Heart left ventricle (tissue), 16 donors: ENCODE measurements at regions not wholly inside any gene's neighbourhood (a gene's known extent, or its start where the extent isn't known, plus 50 kb on each side); places are given as distances from the start of the nearest gene placed in this dataset.
"Not testable (repeated sequence)": the region's sequence is repeated elsewhere in the genome, so short reads cannot be mapped to it uniquely, and the experiment has no call there.

Source experiments
- ATAC-seq, 4 donors: fragments of 200-7000 bp; cut with Tn5 transposase; one replicate each; pipeline ENCODE4 v1.9.1; 2020 to 2022; ENCODE audit warnings: moderate library complexity in 4 of 4, mild to moderate bottlenecking in 3 of 4, moderate number of reproducible peaks in 1 of 4
- DNase-seq, 5 donors: peaks; one replicate each; pipeline ENCODE4 v3.0.0-alpha.2; 2020
- H3K27ac ChIP-seq, 12 donors: fragments of 200-600 bp; sonication (generic) in 4 of 12; one replicate each; pipeline versions ENCODE4 v1.5.0 to v1.8.0; 2016 to 2022; ENCODE audit warnings: mild to moderate bottlenecking in 2 of 12
- H3K27me3 ChIP-seq, 9 donors: fragments of 200-600 bp; sonication (generic) in 2 of 9; one replicate each; pipeline versions ENCODE4 v1.5.1 to v1.8.0; 2016 to 2022; ENCODE audit warnings: mild to moderate bottlenecking in 3 of 9
- H3K36me3 ChIP-seq, 9 donors: fragments of 200-600 bp; sonication (generic) in 2 of 9; one replicate each; pipeline versions ENCODE4 v1.5.0 to v1.8.0; 2018 to 2022; ENCODE audit warnings: mild to moderate bottlenecking in 2 of 9
- H3K4me1 ChIP-seq, 12 donors: fragments of 200-600 bp; sonication (generic) in 4 of 12; one replicate each; pipeline versions ENCODE4 v1.5.0 to v1.8.0; 2016 to 2022; ENCODE audit warnings: mild to moderate bottlenecking in 3 of 12
- H3K4me3 ChIP-seq, 12 donors: fragments of 200-600 bp; sonication (generic) in 4 of 12; one replicate each; pipeline versions ENCODE4 v1.5.0 to v1.8.0; 2017 to 2022; ENCODE audit warnings: mild to moderate bottlenecking in 9 of 12, moderate library complexity in 4 of 12
- H3K9me3 ChIP-seq, 12 donors: fragments of 200-600 bp; sonication (generic) in 4 of 12; one replicate each; pipeline versions ENCODE4 v1.5.0 to v1.8.0; 2016 to 2022; ENCODE audit warnings: mild to moderate bottlenecking in 1 of 12
- CTCF ChIP-seq, 12 donors: fragments of 200-600 bp; sonication (generic) in 4 of 12; IDR thresholded peaks; one replicate each; pipeline versions ENCODE4 v1.5.0 to v1.8.0; 2018 to 2022; ENCODE audit warnings: antibody characterized with exemption in 12 of 12, mild to moderate bottlenecking in 5 of 12
- POLR2A ChIP-seq, 2 donors: fragments of 450-650 bp; IDR thresholded peaks; one replicate each; pipeline ENCODE4 v1.6.1; 2017; ENCODE audit warnings: antibody characterized with exemption in 2 of 2, mild to moderate bottlenecking in 2 of 2, moderate library complexity in 2 of 2
- WGBS, 4 donors: extraction: QIAGEN DNeasy Blood & Tissue Kit in 2 of 4; methylation state at CpG; one replicate each; pipeline versions ENCODE4 v1.1.5 to v1.1.7; 2013 to 2018; 5-methylcytosine and 5-hydroxymethylcytosine counted together
- intact Hi-C, 10 donors: fragments of 100-400 bp; cut with DNase I; formaldehyde crosslinking; loops; one replicate each; pipeline versions ENCODE4 v1.11.1 to v1.14.2; 2022
- donor health status: ischemic (EF 13 %, LVEDD 7.1; RV severe dilation, severe dysfunction).
- donor health status: healthy with polysubstance abuse.
- donor health status: DM: no; HTN: yes; CAD: no.
- donor health status: DM: no; HTN: no; CAD: no.
- donor health status: ischemic (EF 25% LVEDD 6.9; RV normal size, moderate dysfunction).
- donor health status: ischemic (EF 25% LVEDD 5.7; RV mildly dilated, moderate dysfunction).
- donor health status: healthy.
- donor health status: DM: yes; HTN: yes; CAD: no.
- donor health status: ischemic (EF 35%, LVEDD 5.7; RV mildly dilated, moderate dysfunction).
- donor health status: nonischemic (EF 11% LVEDD 7.7; RV severe dilation, severe dysfunction).
- donor health status: DM: yes; HTN: yes; CAD: no.
- donor health status: PGD.
- donor health status: ischemic (EF 29% LVEDD 5.4; RV normal size, mild dysfunction).
- donor health status: nonischemic (EF 23%, LVEDD 6.1; RV moderate dilation, normal function).

DNA sequence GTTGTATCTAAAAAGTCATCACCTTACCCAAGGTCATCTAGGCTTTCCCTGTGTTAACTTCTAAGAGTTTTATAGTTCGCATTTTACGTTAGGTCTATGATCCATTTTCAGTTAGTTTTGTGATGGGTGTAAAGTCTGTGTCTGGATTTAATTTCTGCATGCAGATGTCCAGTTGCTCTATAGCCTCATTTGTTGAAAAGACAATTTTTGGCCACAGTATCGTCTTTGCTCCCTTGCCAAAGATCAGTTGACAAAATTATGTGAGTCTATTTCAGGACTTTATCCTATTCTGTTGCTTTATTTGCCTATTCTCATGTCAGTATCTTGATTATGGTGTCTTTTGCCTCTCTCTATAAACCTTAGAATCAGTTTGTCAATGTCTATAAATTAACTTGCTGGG lies 85.1 kb downstream of the METRNL start:
- ATAC-seq (no peak), DNase-seq (no peak)
- H3K36me3 ChIP-seq = no peaks in the 10 kb centered on the region
- intact Hi-C loops = no loop called here
- no peak overlapping the region for H3K27ac ChIP-seq
- no peaks in the 10 kb centered on the region for H3K4me1 ChIP-seq
- H3K4me3 ChIP-seq = no peak overlapping the region
- H3K27me3 ChIP-seq = peaks cover 0 to 3% (median 0%) of the 10 kb centered on the region in 9 donors
- peaks cover 0 to 16% (median 0%) of the 10 kb centered on the region in 12 donors for H3K9me3 ChIP-seq
- WGBS, 4 donors = 81 to 88% (median 84%) methylated on average over 3 of the region's 3 CpGs
- no peak for TF ChIP-seq POLR2A (IDR thresholded peaks at IDR 0.05)
- no peak for TF ChIP-seq CTCF (IDR thresholded peaks at IDR 0.05)

GRCh38 chr17:83170571-83171260 lies 91.3 kb downstream of the METRNL start:
- H3K4me1 ChIP-seq = no peaks in the 10 kb centered on the region
- DNase-seq (no peak), ATAC-seq (no peak)
- H3K4me3 ChIP-seq = no peak overlapping the region
- no peaks in the 10 kb centered on the region for H3K36me3 ChIP-seq
- H3K27me3 ChIP-seq = peaks cover 0 to 6% (median 0%) of the 10 kb centered on the region in 9 donors
- 72 to 79% (median 73%) methylated on average over 9 of the region's 9 CpGs for WGBS, 4 donors
- intact Hi-C loops = no loop called here
- no peak overlapping the region for H3K27ac ChIP-seq
- H3K9me3 ChIP-seq = peaks cover 0 to 12% (median 0%) of the 10 kb centered on the region in 12 donors
- TF ChIP-seq POLR2A (IDR thresholded peaks at IDR 0.05) (no peak), CTCF (IDR thresholded peaks at IDR 0.05) (no peak)

DNA sequence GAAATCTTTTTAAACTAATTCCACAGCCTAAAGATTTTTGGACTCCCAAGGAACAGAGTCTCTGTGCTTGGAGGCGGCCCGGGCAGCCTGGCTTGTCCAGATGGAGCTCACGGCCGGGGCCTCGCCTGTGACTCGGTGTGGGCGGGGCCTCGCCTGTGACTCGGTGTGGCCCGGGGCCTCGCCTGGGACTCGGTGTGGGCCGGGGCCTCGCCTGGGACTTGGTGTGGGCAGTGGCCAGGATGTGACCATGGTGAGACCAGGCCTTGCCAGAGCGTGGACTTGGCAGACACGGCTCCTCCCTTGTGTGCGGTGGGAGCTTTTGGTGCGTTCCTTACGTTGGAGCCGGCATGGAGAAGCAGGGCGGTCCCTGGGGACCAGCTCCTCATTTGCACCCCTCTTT lies 92.3 kb downstream of the METRNL start:
- WGBS, 4 donors = 80 to 87% (median 84%) methylated on average over 21 of the region's 21 CpGs
- peaks cover 0 to 11% (median 0%) of the 10 kb centered on the region in 12 donors for H3K9me3 ChIP-seq
- H3K4me1 ChIP-seq = no peaks in the 10 kb centered on the region
- H3K4me3 ChIP-seq = no peak overlapping the region
- no peak for ATAC-seq
- H3K36me3 ChIP-seq = no peaks in the 10 kb centered on the region
- intact Hi-C loops = no loop called here
- peak in 2 of 5 donors; percentile 3 to 8 for DNase-seq
- TF ChIP-seq POLR2A (IDR thresholded peaks at IDR 0.05) (no peak), CTCF (IDR thresholded peaks at IDR 0.05) (no peak)
- H3K27ac ChIP-seq = no peak overlapping the region
- H3K27me3 ChIP-seq = peaks cover 0 to 6% (median 0%) of the 10 kb centered on the region in 9 donors

- H3K27ac ChIP-seq, DNase-seq, H3K4me1 ChIP-seq, H3K4me3 ChIP-seq, intact Hi-C loops, ATAC-seq, H3K36me3 ChIP-seq, H3K9me3 ChIP-seq, H3K27me3 ChIP-seq: not testable (repeated sequence)
- WGBS, 4 donors = 93 to 99% (median 96%) methylated on average over 9 of the region's 9 CpGs
Measured at GRCh38 chr17:83172099-83172498, 92.7 kb downstream of the METRNL start.

- ATAC-seq, H3K4me1 ChIP-seq, H3K4me3 ChIP-seq, H3K36me3 ChIP-seq, H3K27me3 ChIP-seq, H3K9me3 ChIP-seq, H3K27ac ChIP-seq, intact Hi-C loops, DNase-seq: not testable (repeated sequence)
- WGBS, 4 donors = 91 to 96% (median 92%) methylated on average over 7 to 20 of the region's 20 CpGs
Measured at GRCh38 chr17:83172646-83173045, 93.2 kb downstream of the METRNL start.

DNA sequence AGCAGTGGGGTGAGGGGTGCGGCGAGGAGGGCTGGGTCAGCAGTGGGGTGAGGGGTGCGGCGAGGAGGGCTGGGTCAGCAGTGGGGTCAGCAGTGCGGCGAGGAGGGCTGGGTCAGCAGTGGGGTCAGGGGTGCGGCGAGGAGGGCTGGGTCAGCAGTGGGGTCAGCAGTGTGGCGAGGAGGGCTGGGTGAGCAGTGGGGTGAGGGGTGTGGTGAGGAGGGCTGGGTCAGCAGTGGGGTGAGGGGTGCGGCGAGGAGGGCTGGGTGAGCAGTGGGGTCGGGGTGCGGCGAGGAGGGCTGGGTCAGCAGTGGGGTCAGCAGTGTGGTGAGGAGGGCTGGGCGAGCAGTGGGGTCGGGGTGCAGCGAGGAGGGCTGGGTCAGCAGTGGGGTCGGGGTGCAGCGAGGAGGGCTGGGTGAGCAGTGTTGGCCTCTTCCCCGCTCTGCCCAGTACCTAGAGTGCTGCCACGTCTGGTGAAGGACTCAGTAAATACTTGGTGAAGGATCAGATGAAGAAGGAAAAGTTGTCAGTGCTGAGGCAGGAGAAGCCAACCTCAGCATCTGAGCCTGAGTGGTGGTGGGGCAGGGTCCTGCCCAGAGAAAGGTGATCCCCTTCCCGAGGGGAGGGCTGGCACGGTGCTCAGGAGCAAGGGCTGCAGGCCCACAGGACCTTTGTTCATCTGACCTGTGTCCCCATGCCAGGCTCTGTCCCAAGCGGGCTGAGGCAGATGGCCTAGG lies 93.9 kb downstream of the METRNL start:
- WGBS, 4 donors = 85 to 93% (median 90%) methylated on average over 16 to 24 of the region's 24 CpGs
- H3K27ac ChIP-seq, H3K9me3 ChIP-seq, H3K27me3 ChIP-seq, H3K4me3 ChIP-seq, H3K4me1 ChIP-seq, H3K36me3 ChIP-seq, intact Hi-C loops: not testable (repeated sequence)
- ATAC-seq (peak in 1 of 4 donors; percentile 16), DNase-seq (peak in 1 of 5 donors; percentile 16)
